Endothelial cell of umbilical vein (primary cell): ENCODE measurements at regions not wholly inside any gene's neighbourhood (a gene's known extent, or its start where the extent isn't known, plus 50 kb on each side); places are given as distances from the start of the nearest gene placed in this dataset.

Experiments used
- BruUV-seq: library from RNA; stranded (reverse); fragments of 400-500 nt; replicated peaks from 2 replicates; lab custom pipeline; 2021; lab: Mats Ljungman, UMichigan
- CTCF ChIA-PET: fragments of 300-600, 350-600 bp; sonication (Branson Sonifier 250); formaldehyde crosslinking; loops from one replicate; lab custom pipeline; 2021; ENCODE audit warnings: antibody characterized with exemption, inconsistent platforms; lab: Charles Lee
- POLR2A ChIA-PET: fragments of 300-600, 350-600 bp; sonication (Branson Sonifier 250); formaldehyde crosslinking; loops from one replicate; lab custom pipeline; 2021; ENCODE audit warnings: antibody characterized with exemption, inconsistent platforms; lab: Charles Lee
- DNase-seq: peaks from one replicate; pipeline ENCODE4 v3.0.0-alpha.2; 2011; ENCODE audit warnings: low read depth, low spot score
- FAIRE-seq: peaks from 2 replicates; lab custom pipeline; 2011; peaks lifted over from hg19 to GRCh38; lab: Jason Lieb, UNC
- H2AFZ ChIP-seq: 2 replicates; pipeline ENCODE4 v1.6.0; 2012; ENCODE audit warnings: low read depth, low read length, control low read depth, inconsistent platforms
- H3K27ac ChIP-seq: 2 replicates; pipeline ENCODE4 v1.5.1; 2011; ENCODE audit warnings: low read depth, mild to moderate bottlenecking, control low read depth, low read length, moderate library complexity; ENCODE audit not compliant: insufficient read depth
- H3K27me3 ChIP-seq, 2 experiments: 2 replicates each; pipeline versions ENCODE4 v1.6.0 to v1.6.1; 2011; ENCODE audit warnings: low read length in 2 of 2, mixed read lengths in 1 of 2; ENCODE audit not compliant: control insufficient read depth in 2 of 2, insufficient read depth in 2 of 2
- H3K36me3 ChIP-seq, 2 experiments: 2 replicates in 1 of 2; 3 replicates in 1 of 2; pipeline ENCODE4 v1.5.1; 2011; ENCODE audit warnings: low read length in 2 of 2, mild to moderate bottlenecking in 1 of 2, moderate library complexity in 1 of 2; ENCODE audit not compliant: control insufficient read depth in 2 of 2, insufficient read depth in 2 of 2; ENCODE audit errors: extremely low read depth in 1 of 2
- H3K4me1 ChIP-seq: 3 replicates; pipeline ENCODE4 v1.5.1; 2011; ENCODE audit warnings: mild to moderate bottlenecking, low read length; ENCODE audit not compliant: control insufficient read depth, insufficient read depth; ENCODE audit errors: extremely low read depth
- H3K4me2 ChIP-seq: 2 replicates; pipeline ENCODE4 v1.6.1; 2011; ENCODE audit warnings: low read length, control low read depth, mixed read lengths; ENCODE audit not compliant: insufficient read depth
- H3K4me3 ChIP-seq, 3 experiments: fragments of 200-600 bp in 1 of 3; sonication (generic), shearing (Covaris generic) in 1 of 3; replicated peaks in 1 of 3; 2 replicates each; pipeline ENCODE4 v1.5.1; 2011 to 2016; ENCODE audit warnings: control low read depth in 3 of 3, low read length in 3 of 3, mild to moderate bottlenecking in 2 of 3, inconsistent platforms in 1 of 3, low read depth in 1 of 3, moderate library complexity in 1 of 3; ENCODE audit not compliant: insufficient read depth in 1 of 3
- H3K79me2 ChIP-seq: 2 replicates; pipeline ENCODE4 v1.6.0; 2012; ENCODE audit warnings: low read length, inconsistent platforms; ENCODE audit not compliant: control insufficient read depth, insufficient read depth
- H3K9ac ChIP-seq: replicated peaks from 2 replicates; pipeline ENCODE3; 2011; ENCODE audit warnings: low read length, control low read depth; ENCODE audit not compliant: insufficient read depth; ENCODE audit errors: extremely low read depth
- H3K9me1 ChIP-seq: replicated peaks from 3 replicates; pipeline ENCODE4 v1.6.0; 2011; ENCODE audit warnings: mild to moderate bottlenecking, low read length; ENCODE audit not compliant: control insufficient read depth, insufficient read depth; ENCODE audit errors: extremely low read depth
- H3K9me3 ChIP-seq: replicated peaks from 2 replicates; pipeline ENCODE4 v1.5.1; 2012; ENCODE audit warnings: low read length, inconsistent platforms; ENCODE audit not compliant: control insufficient read depth, insufficient read depth
- H4K20me1 ChIP-seq: replicated peaks from 2 replicates; pipeline ENCODE3; 2011; ENCODE audit warnings: mild to moderate bottlenecking, low read length; ENCODE audit not compliant: control insufficient read depth, insufficient read depth; ENCODE audit errors: extremely low read depth
- EZH2 ChIP-seq: IDR thresholded peaks from 2 replicates; pipeline ENCODE4 v1.6.1; 2012; ENCODE audit warnings: borderline replicate concordance, low read depth, mild to moderate bottlenecking, moderate library complexity, low read length, inconsistent platforms; ENCODE audit not compliant: severe bottlenecking
- GATA2 ChIP-seq: IDR thresholded peaks from 2 replicates; pipeline ENCODE4 v1.7.0; 2011; ENCODE audit warnings: low read depth, mild to moderate bottlenecking, moderate library complexity, mixed read lengths, low read length; ENCODE audit not compliant: insufficient read length, insufficient read depth
- JUN ChIP-seq: IDR thresholded peaks from 2 replicates; pipeline ENCODE4 v1.6.1; 2011; ENCODE audit warnings: borderline replicate concordance, low read depth; ENCODE audit not compliant: insufficient read length, insufficient read depth
- MAX ChIP-seq: IDR thresholded peaks from 2 replicates; pipeline ENCODE4 v1.6.1; 2011; ENCODE audit not compliant: insufficient read depth, insufficient read length
- MYC ChIP-seq: IDR thresholded peaks from one replicate; pipeline ENCODE4 v1.6.1; 2011; ENCODE audit warnings: mild to moderate bottlenecking, low read depth, low read length
- POLR2A ChIP-seq: IDR thresholded peaks from 2 replicates; pipeline ENCODE4 v1.6.1; 2012; ENCODE audit warnings: low read depth, mild to moderate bottlenecking, control low read depth, low read length
- POLR2AphosphoS5 ChIP-seq: IDR thresholded peaks from 2 replicates; pipeline ENCODE4 v1.6.1; 2012; ENCODE audit warnings: low read depth, mild to moderate bottlenecking, control low read depth, low read length, moderate library complexity; ENCODE audit not compliant: insufficient read depth
- dilution Hi-C: fragments of 300-500 bp; cut with MboI; formaldehyde crosslinking; loops from one replicate; pipeline ENCODE4 v1.15.0; 2019; ENCODE audit warnings: low sequenced_read_pairs; ENCODE audit not compliant: extremely low pct_ligation_motif_present
- intact Hi-C: fragments of 100-400 bp; cut with micrococcal nuclease; formaldehyde crosslinking; loops from one replicate; pipeline ENCODE4 v1.10.0; 2022

DNA sequence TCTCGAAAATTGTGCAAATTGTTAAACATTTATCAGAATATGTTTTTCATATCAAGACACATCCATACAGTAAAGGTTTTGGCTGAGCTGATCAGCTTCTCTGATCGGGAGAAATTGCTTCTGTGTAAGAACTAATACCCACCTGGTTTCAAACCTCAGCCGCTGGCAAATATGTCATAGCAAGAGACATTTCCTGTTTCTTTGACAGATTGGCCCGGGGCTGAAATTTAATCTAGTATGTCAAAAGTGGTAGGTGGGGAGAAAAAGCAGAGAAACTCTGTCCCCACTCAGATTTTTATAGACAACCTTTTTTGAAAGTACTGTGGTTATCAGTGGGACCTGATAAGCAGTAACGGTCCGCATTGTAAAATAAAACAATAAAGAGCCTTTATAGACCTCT lies 88.8 kb upstream of the SLC24A5 start:
- H3K36me3 ChIP-seq = no peaks in the 10 kb centered on the region
- dilution Hi-C loops = no loop called here
- no peak overlapping the region for H3K4me2 ChIP-seq
- H3K27ac ChIP-seq = no peak overlapping the region
- H3K9me3 ChIP-seq = no peaks in the 10 kb centered on the region
- FAIRE-seq (no peak), DNase-seq (no peak)
- no peak overlapping the region for H2AFZ ChIP-seq
- no peaks in the 10 kb centered on the region for H3K79me2 ChIP-seq
- intact Hi-C loops = no loop called here
- ChIA-PET CTCF (no interaction called here), POLR2A (no interaction called here)
- peaks cover 2 to 8% of the 10 kb centered on the region in 2 experiments for H3K27me3 ChIP-seq
- H4K20me1 ChIP-seq = no peaks in the 10 kb centered on the region
- H3K4me3 ChIP-seq = no peak overlapping the region
- no TSS peak for BruUV-seq
- H3K9me1 ChIP-seq = no peaks in the 10 kb centered on the region
- no peak overlapping the region for H3K9ac ChIP-seq
- H3K4me1 ChIP-seq = no peaks in the 10 kb centered on the region
- TF ChIP-seq POLR2A (no peak), JUN (no peak), MAX (no peak), GATA2 (no peak), MYC (no peak)

- Histone ChIP-seq H3K27me3 (peaks cover 2 to 8% of the 10 kb centered on the region in 2 experiments), H3K36me3 (no peaks in the 10 kb centered on the region), H3K27ac (no peak overlapping the region), H2AFZ (no peak overlapping the region), H4K20me1 (no peaks in the 10 kb centered on the region), H3K9ac (no peak overlapping the region), H3K4me2 (no peak overlapping the region), H3K4me3 (no peak overlapping the region), H3K9me1 (no peaks in the 10 kb centered on the region), H3K79me2 (no peaks in the 10 kb centered on the region), H3K9me3 (no peaks in the 10 kb centered on the region), H3K4me1 (no peaks in the 10 kb centered on the region)
- dilution Hi-C loops (no loop called here), intact Hi-C loops (no loop called here)
- no TSS peak for BruUV-seq
- FAIRE-seq (no peak), DNase-seq (no peak)
- TF ChIP-seq POLR2AphosphoS5 (no peak), JUN (no peak), POLR2A (no peak), GATA2 (no peak), MYC (no peak), EZH2 (no peak)
- ChIA-PET POLR2A (no interaction called here), CTCF (no interaction called here)
Observed at GRCh38 chr15:48032911-48033310, 87.9 kb upstream of the SLC24A5 start.
